NCI-H748 (cell line): ENCODE measurements at regions not wholly inside any gene's neighbourhood (a gene's known extent, or its start where the extent isn't known, plus 50 kb on each side); places are given as distances from the start of the nearest gene placed in this dataset.

Experiments
- DNase-seq: peaks from one replicate; lab custom pipeline; 2025; ENCODE audit not compliant: unreplicated experiment; lab: John Stamatoyannopoulos, UW

DNA sequence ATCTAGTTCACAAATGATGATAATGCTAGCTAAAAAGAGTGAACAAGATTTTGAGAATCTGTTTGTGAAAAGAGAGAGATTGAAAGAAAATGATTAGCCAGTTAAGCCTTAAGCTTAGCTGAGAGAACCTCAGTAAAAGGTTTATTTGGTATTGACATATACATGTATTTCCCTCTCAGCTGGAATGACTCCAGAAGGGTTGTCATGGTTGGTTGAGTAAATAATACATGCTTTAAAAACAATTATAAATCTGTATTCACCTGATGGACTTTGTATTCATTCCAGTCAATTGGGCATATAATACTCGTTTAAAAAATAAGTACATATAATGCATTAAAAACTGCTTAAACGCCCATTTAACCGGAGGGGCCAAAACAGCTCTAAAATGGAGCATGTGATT lies 181.4 kb downstream of the GRB14 start:
- peak; percentile 82 for DNase-seq

DNA sequence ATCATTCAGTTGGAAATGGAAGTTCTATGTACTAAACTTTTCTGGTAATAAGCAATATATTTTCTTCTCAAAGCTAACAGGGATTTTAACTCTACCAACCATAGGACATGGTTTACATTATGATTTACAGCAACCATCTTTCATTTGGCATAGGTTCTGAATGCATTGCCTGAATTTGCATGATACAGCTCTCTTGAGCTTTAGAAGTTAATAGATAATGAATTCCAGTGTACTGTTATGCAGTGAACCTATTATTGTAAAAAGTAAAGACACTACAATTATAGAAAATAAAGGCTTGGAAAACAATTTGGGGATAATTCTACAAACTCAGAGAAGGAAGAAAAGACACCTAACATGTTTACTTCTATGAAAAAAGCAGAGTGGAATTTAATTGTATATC lies 182.0 kb downstream of the GRB14 start:
- DNase-seq = no peak

DNA sequence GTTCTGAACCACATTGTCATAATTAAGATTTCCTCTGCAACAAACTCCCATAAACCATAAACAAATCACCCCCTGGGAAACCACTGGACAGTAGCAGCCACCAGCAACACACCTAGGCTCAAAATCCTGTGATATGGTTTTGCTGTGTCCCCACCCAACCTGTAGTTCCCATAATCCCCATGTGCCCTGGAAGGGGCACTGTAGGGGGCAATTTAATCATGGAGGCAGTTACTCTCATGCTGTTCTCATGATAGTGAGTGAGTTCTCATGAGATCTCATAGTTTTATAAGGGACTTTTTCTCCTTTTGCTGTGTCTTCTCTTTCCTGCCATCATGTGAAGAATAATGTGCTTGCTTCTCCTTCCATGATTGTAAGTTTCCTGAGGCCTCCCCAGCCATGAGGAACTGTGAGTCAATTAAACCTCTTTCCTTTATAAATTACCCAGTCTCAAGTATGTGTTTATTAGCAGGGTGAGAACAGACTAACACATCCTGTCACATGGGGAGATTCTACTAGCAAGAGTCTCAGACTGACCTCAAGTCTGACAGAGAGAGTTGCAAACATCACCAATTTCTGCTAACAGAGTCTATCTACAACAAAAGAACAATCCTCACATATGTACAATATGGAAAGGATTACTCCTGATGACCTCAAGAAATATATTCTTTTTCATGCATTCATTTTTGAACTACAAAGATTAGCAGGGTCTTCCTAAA lies 182.6 kb downstream of the GRB14 start:
- no peak for DNase-seq

DNA sequence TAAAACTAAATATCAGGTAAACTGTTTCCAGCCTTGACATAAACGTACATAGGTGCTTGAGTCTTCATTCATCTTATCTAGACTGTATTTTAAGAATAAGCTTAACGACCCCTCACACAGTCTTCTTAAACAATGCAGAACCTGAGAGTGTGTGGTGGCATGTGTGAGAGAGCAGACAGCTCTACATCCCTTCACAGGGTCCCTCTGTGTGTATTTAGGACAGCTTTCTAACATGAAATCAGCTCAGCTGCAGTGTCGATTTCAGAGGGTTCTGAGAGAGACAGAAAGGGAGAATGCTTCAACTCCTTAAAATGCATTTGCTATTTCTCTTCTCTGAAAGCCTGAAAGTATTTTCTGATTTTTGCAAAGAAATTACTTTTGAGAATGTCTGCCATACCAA lies 185.2 kb downstream of the GRB14 start:
- DNase-seq = peak; percentile 19

DNA sequence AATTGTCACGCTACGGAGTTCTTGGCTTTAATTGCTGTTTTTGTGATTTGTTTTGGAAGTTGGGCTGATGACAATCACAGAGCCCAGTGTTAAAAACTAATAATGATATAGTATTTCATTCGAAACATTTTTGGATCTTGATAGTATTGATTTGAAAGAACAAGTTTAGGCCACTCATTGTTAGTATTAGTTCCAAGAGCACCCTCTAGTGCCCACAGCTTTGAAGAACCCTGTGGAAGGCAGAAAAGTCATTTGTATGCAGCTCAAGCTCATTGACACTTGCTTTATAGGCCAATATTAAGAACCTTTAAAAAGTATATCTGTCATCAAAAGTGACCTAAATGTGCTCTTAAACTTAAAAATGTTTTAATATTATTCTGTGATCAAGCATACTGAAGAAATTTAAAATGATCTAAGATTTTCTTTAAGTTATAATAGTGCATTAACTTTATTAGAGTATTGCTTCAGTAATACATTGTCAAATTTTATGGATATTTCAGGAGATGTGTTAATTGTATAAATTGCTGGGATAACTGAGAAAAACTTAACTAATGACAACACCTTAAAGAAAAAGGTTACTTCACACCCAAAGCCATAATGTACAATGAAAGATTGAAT lies 191.0 kb downstream of the GRB14 start:
- DNase-seq = peak; percentile 72

DNA sequence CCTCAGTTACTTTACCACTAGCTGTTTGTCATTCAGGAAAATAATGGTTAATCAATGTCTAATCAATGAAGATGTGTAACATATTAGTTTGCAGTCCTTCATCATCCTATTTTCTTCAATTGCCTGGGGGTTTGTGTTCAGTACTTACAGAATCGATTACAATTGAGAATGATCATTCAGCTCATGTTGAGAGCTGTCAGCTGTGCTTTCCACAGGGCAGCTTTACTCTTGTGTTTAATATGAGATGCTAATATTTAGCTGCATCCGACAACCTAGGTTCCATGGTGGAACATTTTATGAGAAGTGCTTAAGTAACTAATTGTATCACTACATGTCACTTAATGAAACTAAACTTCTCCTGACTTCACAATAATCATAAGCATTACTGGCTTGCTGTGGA lies 191.9 kb downstream of the GRB14 start:
- no peak for DNase-seq

DNA sequence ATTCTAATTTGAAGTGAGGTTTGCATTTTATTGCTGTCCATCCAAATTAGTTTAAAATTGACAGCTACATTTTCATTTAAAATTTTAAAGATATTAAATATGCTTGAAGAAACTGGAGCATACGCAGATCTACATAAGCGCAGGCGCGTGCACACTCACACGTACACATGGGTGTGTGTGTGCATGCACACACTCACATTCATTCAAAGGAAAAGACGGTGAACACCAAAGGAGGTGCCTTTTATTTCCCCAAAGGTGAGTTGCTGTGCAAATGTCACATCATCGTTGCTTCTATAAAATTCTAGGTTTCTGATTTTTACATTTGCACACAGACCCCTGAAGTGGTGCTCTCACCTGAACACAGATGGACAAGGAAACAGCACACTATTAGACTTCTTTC lies 194.2 kb downstream of the GRB14 start:
- DNase-seq = no peak

DNA sequence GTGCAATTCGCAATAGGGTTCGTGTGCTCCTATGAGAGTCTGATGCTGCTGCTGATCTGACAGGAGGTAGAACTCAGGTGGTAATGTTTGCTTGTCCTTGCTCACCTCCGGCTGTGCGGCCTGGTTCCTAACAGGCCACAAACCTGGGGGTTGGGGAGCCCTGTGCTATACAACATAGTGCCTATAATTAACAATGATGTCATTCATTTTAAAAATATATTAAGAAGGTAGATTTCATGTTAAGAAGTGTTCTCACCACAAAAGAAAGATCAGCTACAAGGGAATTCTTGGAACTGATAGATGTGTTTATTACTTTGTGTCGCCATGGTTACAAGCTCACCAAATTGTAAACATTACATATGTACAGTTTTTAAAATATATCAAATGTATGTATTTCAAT lies 200.5 kb downstream of the GRB14 start:
- DNase-seq = no peak

DNA sequence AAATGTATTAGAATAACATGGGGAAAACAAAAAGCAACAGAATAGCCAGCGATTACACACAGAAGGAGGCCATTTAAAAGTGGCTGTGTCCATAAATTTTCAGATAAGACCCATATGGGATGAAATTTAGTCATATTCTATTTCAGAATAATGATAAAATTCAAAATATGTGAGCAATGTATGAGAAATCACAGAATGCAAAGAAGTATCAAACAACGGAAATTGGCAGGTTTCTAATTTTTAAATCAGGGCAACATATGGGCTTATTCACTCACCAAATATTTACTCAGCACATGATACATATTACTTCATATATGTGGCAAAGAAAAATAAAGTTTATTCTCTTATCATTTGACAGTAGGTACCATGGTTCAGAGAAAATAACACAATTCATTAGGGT lies 208.5 kb downstream of the GRB14 start:
- no peak for DNase-seq

DNA sequence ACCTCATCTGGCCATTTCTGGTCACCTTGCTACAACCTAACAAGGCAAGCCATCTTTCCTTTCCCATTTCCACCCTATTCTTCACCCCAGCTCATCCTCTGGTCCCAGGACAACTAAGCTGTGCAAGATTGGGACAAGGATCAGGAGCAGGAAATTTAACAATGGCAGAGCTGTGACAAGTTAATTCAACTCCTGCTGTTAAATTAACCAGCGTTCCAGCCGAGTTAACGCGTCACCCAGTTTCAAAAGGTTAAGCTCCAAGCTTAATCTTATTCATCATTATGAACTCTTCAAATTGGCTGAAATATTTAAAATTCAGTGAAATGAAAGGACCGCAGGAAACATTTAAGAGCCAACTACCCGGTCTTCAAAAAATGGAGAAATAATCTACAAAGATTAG lies 231.9 kb downstream of the GRB14 start:
- no peak for DNase-seq

DNA sequence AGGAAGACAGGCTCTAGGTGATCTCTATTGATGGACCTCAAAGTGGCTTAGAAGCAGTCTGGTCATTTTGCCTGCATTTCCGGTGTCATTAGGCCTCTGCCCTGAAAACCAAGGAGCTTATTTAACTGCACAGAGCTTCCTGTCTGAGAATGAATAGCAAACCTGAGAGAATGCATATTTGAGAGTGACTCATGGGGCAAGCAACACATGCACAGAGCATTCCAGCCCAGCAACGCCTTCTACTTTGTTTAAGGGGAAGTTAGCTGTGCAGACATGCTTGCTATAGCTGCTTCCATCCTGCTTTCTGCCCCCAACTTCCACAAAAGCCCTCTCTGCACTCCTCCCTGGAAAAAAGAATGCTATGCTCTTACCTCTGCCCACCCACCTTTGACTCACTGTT lies 232.8 kb downstream of the GRB14 start:
- peak; percentile 28 for DNase-seq

DNA sequence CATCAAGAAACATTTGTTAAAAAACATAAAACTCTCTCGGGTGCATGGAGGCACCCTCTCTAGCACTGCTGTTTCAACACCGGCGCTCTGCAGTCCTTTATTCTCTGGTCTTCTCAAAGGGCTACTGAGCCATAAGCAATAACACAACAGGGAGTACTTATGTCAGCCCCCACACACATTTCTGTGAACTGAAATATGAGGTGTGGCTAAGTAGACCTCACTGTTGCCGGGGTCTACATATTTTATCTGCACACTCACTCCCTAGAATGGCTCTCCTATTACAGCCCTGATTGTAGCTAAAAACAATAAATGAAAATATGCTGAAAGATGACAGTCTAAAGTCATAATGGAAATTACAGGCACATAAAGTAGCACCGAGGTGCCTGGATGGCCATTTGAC lies 235.1 kb downstream of the GRB14 start:
- DNase-seq = no peak

DNA sequence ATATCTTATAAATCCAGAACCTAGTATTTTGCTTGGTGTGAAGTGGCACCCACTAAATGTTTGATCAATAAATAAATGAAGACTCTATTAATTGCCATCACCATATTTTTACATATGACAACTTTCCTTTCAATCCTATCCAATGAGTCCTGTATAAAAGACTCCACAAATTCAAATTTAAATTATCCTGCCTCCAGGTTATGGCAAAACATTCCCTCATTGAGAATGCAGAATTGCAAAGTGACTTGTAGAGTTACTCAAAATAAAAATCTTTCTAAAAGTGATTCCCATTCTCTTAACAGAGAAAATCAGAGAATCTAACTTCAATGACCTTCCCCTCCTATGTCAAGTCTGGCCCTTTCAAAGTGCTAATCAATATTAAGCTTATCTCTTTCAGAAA lies 236.8 kb downstream of the GRB14 start:
- no peak for DNase-seq

DNA sequence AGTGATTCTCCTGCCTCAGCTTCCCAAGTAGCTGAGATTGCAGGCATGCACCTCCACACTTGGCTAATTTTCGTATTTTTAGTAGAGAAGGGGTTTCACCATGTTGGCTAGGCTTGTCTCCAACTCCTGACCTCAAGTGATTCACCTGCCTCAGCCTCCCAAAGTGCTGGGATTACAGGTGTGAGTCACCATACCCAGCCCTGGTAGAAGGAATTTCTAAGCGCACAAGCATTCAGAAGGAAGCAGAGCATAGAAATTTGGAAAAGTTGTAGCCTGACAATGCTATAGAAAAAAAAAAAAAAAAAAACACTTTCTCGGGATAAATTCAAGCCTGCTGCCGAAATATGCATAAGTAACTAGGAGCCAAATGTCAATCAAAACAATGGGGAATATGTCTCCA lies 249.4 kb downstream of the GRB14 start:
- no peak for DNase-seq

DNA sequence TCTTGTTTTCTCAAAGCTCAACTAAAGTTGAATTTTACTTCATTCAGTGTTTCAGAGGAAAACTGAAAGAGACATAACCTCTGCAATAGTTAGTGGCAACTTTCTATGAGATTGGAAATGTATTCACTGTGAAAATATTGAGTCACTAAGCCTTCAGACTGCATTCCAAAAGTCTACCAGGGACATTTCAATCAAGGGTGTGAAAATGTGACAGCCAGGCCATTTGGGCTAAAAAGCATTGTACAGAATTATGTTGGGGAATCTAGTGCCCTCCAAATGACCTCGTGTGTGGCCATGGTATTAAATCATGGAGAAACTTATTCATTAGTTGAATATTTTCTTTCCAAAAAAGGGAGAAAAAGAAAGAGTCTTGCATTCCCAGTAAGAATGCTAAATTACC lies 251.9 kb downstream of the GRB14 start:
- no peak for DNase-seq

DNA sequence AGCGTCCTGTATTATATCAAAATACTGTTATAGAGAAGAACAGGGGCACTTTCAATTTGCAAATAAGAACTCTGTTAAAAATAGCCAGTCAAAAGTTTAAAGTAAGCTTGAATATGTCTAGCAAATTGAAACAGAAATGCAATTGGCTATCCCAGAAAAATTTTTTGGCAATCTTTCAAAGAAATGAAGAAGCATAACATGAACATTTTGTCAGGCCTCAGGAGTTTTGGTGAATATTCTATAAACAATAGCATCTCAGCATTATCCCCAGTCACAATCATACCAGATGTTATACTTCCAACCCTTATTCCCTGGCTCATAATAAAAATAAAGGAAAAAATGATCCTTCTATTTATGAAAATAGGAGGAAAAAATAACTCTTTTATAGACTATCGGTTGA lies 252.4 kb downstream of the GRB14 start:
- no peak for DNase-seq

DNA sequence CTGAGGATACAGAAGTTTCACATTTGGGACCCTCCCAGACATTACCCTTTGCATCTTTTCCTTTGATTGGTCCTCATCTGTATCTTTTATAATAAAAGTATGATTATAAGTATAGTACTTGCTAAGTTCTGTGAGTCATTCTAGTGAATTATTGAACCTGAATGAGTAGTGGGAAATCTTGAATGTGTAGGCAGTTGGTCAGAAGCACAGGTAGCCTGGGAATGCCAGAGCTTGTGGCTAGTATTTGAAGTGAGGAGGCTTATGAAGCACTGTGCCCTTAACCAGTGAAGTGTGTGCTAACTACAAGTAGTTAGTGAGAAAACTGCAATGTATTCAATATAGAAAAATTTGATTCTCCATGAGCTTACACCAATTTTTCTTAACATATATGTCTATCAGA lies 257.6 kb downstream of the GRB14 start:
- DNase-seq = no peak

DNA sequence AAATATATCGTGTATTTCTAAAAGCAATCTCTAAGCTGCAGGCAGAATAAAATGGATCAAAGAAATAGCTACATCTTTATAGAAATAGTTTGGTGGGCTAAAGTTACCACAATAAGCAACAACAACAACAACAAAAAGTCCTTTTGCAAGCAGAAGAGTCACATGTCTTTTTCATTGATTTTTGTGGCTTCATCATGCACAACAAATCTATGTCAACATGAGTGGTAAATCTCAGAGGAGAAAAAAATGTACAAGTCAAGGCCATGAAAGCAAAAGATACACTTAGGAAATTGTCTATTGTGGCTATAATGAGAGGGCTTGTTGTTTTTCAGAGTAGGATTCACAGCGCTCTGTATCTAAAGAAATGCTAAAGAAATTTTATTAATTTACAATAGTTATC lies 269.7 kb downstream of the GRB14 start:
- no peak for DNase-seq

DNA sequence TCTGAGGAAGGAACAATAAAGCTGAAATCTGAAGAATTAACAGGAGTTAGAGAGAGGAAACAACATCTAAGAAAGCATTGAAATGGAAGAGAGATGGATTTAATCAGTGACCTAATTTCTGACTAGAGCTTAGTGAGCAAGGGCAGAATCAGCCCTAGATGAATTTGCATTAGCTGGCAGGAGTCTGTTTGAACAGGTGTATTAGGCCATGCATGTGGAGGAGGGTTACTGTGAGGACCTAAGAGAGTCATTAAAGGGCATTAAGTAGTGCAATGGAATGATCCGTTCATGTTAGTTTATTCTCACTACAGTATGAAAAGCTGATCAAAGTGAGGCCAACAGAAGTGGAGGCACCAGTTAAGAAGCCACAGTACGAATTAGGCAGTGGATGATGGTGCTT lies 285.3 kb downstream of the GRB14 start:
- peak; percentile 75 for DNase-seq

DNA sequence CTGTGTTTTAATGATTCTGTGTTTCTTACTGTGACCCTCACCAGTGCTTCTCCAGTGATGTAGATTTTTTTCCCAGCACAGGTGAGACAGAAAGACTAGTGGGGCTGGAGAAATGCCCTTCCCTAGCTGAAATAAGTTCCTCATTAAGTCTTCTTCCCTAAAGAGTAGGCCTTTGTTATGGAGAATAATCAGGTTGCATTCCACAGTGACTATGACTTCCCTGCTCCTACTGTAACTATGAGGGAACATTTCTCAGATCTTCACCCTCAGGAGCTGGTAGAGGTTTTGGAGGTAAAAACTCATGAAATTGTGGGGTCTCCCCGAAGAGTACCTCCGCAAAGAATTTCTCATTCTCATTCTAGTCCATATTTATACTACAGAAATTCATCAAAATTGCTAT lies 286.2 kb downstream of the GRB14 start:
- DNase-seq = no peak

DNA sequence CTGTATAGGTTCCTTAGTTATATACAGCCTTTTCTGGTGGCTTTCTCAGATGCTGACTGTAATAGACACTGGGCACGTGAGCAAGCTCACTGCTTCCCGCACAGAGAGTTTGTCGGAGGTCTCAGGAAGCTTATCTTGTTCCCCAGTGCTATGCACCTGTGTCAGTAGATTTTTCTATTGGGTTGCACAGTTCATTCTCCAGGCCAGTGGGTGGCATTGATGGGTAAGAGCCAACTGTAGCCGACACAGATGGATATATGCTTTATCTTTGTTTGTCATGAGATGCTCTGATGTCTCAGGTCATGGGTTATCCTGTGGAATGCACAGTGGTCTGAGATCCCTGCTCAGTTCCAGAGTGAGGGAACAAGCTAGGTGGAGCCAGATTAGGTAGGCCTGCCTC lies 293.0 kb downstream of the GRB14 start:
- no peak for DNase-seq

DNA sequence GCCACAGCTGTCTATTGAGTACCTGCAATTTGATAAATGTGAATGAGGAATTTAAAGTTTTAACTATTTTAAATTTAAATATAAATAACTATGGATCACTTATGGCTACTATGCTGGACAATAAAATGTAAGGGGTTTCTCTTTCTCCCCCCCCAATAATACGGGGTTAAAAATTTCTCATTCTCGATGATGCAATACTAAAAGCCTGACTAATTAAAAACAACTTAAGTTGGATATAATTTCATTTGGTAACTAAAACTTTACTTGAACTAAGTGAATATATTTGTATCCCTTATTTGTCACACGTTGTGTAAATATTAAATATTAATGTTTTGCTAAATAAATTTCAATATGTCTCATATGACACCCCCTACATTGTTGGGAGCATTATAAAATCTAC lies 297.3 kb downstream of the GRB14 start:
- no peak for DNase-seq

DNA sequence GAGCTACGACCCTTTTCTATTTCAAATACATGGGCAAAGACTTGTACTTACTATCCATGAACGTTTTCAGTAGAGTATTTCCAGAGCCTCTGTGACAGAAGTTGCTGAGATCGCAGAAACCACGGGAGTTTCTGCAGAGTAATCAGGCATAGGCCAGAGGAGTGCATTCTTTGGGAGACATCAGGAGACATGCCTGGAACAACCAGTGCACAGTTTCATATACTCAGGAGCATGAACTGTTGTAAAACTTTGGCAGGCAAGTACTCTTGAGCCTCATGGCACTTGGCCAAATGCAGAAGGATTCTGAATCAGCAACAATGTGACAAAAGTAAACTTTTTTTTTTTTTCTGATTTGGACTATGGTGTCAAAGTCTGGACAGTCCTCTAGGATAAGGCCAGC lies 307.1 kb downstream of the GRB14 start:
- no peak for DNase-seq
